ENCODE measurements at regions not wholly inside any gene's neighbourhood (a gene's known extent, or its start where the extent isn't known, plus 50 kb on each side); places are given as distances from the start of the nearest gene placed in this dataset.

DNA sequence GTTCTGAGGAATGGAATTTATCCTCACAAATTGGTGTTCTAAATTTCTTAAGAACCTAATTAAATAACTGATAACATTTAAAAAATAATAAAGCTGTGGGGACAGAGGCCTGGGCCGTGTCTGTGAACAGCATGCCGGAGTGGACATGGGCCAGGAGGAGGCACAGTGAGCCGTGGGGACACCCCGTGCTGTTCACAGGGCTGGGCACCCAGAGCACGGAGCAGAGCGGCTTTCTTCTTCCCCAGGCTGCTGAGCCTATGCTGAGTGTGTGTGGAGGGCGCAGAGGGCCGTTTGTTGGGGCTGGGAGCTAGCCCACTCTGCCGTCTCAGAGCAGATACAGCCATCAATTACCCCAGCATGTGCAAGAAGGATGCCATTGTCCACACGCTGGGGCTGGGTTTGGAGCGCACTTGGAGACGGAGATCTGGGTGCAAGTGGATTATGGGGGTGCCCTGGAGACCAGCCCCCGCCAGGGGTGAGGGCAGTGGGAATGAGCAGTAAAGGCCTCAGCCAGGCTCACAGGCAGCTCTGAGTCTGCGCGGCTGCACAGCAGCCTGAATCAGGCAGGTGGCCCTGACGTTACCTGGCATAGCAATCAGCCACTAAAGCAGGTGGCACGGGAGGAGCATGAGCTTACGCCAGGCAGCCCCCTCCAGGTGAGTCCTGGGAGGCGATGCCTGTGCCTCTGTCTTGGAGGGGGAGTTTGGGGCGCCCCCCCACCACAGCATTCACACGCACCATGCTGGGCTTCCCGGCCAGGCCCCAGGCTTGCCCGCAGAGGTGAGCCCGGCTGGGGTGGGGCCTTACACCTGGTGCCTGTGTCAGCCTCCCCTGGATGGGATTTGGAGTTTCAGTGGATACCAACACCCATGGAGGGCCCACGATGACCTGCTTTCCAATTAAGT lies 52.1 kb upstream of the SLC66A3 start:
- TF ChIP-seq CTCF (conservative IDR thresholded peaks at IDR 0.05) (no peak), ZFX (IDR thresholded peaks at IDR 0.05) (no peak)

Data from C4-2B (cell line).